Eye (tissue), 1 donor: ENCODE measurements at regions not wholly inside any gene's neighbourhood (a gene's known extent, or its start where the extent isn't known, plus 50 kb on each side); places are given as distances from the start of the nearest gene placed in this dataset.
A peak's percentile ranks its signal among the peaks of the same experiment; 100 is the strongest.
"Not testable (repeated sequence)": the region's sequence is repeated elsewhere in the genome, so short reads cannot be mapped to it uniquely, and the experiment has no call there.

Source experiments
- DNase-seq: peaks from one replicate; pipeline ENCODE4 v3.0.0-alpha.2; 2015

GRCh38 chr11:87967459-87967858 is 207.8 kb downstream of the RAB38 start:
- DNase-seq = no peak

GRCh38 chr11:87966694-87967093 is 208.5 kb downstream of the RAB38 start:
- peak; percentile 76 for DNase-seq

- no peak for DNase-seq
These were observed 209.0 kb downstream of the RAB38 start for GRCh38 chr11:87966216-87966615.

GRCh38 chr11:87961606-87962005 is 213.6 kb downstream of the RAB38 start:
- DNase-seq = no peak

- no peak for DNase-seq
These were observed 217.3 kb downstream of the RAB38 start for GRCh38 chr11:87957961-87958360.

- no peak for DNase-seq
These were observed 220.8 kb downstream of the RAB38 start for GRCh38 chr11:87954476-87954875.

- peak; percentile 3 for DNase-seq
These were observed 232.5 kb downstream of the RAB38 start for GRCh38 chr11:87942786-87943185.

GRCh38 chr11:87934182-87934581 is 241.1 kb downstream of the RAB38 start:
- DNase-seq = no peak

- no peak for DNase-seq
These were observed 248.8 kb downstream of the RAB38 start for GRCh38 chr11:87926250-87926970.

GRCh38 chr11:87924125-87924524 is 251.1 kb downstream of the RAB38 start:
- no peak for DNase-seq

GRCh38 chr11:87917111-87917510 is 258.1 kb downstream of the RAB38 start:
- DNase-seq = no peak

GRCh38 chr11:87909178-87909577 is 266.1 kb downstream of the RAB38 start:
- no peak for DNase-seq

GRCh38 chr11:87908086-87908485 is 267.2 kb downstream of the RAB38 start:
- DNase-seq = peak; percentile 22

GRCh38 chr11:87903345-87903744 is 271.9 kb downstream of the RAB38 start:
- no peak for DNase-seq

GRCh38 chr11:87901341-87901740 is 273.9 kb downstream of the RAB38 start:
- no peak for DNase-seq

GRCh38 chr11:87897921-87898320 is 277.3 kb downstream of the RAB38 start:
- no peak for DNase-seq

- DNase-seq = no peak
These were observed 278.2 kb downstream of the RAB38 start for GRCh38 chr11:87897071-87897470.

- no peak for DNase-seq
These were observed 280.3 kb downstream of the RAB38 start for GRCh38 chr11:87894961-87895360.

GRCh38 chr11:87892291-87892690 is 283.0 kb downstream of the RAB38 start:
- DNase-seq = no peak

- DNase-seq = no peak
These were observed 286.1 kb downstream of the RAB38 start for GRCh38 chr11:87889126-87889525.

GRCh38 chr11:87885084-87885483 is 290.2 kb downstream of the RAB38 start:
- DNase-seq = not testable (repeated sequence)

GRCh38 chr11:87879118-87879517 is 296.1 kb downstream of the RAB38 start:
- DNase-seq = no peak

GRCh38 chr11:87878373-87878825 is 296.8 kb downstream of the RAB38 start:
- DNase-seq = peak; percentile 60

- no peak for DNase-seq
These were observed 304.2 kb downstream of the RAB38 start for GRCh38 chr11:87871056-87871455.

- no peak for DNase-seq
These were observed 305.2 kb downstream of the RAB38 start for GRCh38 chr11:87870086-87870485.
